T-helper 1 cell treated with Interleukin-12 subunit alpha and Interleukin-12 subunit beta and Interleukin-4 antibody, amounts not matched to agents 30 μg/mL and 1 μg/mL, for 36 hours (primary cell): ENCODE measurements at regions not wholly inside any gene's neighbourhood (a gene's known extent, or its start where the extent isn't known, plus 50 kb on each side); places are given as distances from the start of the nearest gene placed in this dataset.

Source experiments
- H3K27ac Mint-ChIP-seq: one replicate; pipeline ENCODE4 v1.8.0; 2021; ENCODE audit warnings: mild to moderate bottlenecking, mixed read lengths
- H3K27me3 Mint-ChIP-seq: one replicate; pipeline ENCODE4 v1.8.0; 2021; ENCODE audit warnings: low read depth, mixed read lengths
- H3K36me3 Mint-ChIP-seq: one replicate; pipeline ENCODE4 v1.8.0; 2021; ENCODE audit warnings: low read depth, mixed read lengths
- H3K4me1 Mint-ChIP-seq: one replicate; pipeline ENCODE4 v1.8.0; 2021; ENCODE audit warnings: low read depth, mixed read lengths
- H3K4me3 Mint-ChIP-seq: one replicate; pipeline ENCODE4 v1.8.0; 2021; ENCODE audit warnings: mild to moderate bottlenecking, moderate library complexity, mixed read lengths
- H3K9me3 Mint-ChIP-seq: one replicate; pipeline ENCODE4 v1.8.0; 2021; ENCODE audit warnings: mixed read lengths

- Mint-ChIP-seq H3K9me3 (peaks cover 6% of the 10 kb centered on the region), H3K27ac (no peak overlapping the region), H3K4me3 (no peak overlapping the region), H3K4me1 (no peaks in the 10 kb centered on the region), H3K27me3 (no peaks in the 10 kb centered on the region), H3K36me3 (no peaks in the 10 kb centered on the region)
These were observed 1072.3 kb downstream of the FLRT2 start for GRCh38 chr14:86602263-86602662.

DNA sequence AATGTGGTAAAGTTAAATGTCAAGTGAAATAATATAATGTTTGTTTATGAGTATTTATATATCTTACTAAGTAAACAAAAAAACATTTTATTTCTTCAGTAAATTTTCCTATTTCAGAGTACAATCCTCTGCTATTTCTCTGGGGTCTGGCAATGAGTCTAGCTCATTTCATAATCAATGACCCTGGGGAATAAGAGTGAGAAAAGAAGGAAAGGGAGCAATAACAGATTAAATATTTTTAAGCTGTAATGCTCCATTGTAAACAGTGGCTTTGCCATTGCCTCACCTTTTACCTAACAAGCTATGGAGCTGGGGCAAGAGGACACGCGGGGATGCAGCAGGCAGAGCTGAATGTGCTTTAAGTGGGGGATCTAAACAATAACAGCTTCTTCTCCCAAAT, 1071.9 kb downstream of the FLRT2 start:
- H3K9me3 Mint-ChIP-seq, result peaks cover 6% of the 10 kb centered on the region
- no peak overlapping the region for H3K4me3 Mint-ChIP-seq
- H3K36me3 Mint-ChIP-seq, result no peaks in the 10 kb centered on the region
- no peaks in the 10 kb centered on the region for H3K4me1 Mint-ChIP-seq
- H3K27ac Mint-ChIP-seq, result no peak overlapping the region
- H3K27me3 Mint-ChIP-seq, result no peaks in the 10 kb centered on the region

- Mint-ChIP-seq H3K4me3 (no peak overlapping the region), H3K27ac (no peak overlapping the region), H3K4me1 (no peaks in the 10 kb centered on the region)
These were observed 1067.3 kb downstream of the FLRT2 start for GRCh38 chr14:86597279-86597678.

DNA sequence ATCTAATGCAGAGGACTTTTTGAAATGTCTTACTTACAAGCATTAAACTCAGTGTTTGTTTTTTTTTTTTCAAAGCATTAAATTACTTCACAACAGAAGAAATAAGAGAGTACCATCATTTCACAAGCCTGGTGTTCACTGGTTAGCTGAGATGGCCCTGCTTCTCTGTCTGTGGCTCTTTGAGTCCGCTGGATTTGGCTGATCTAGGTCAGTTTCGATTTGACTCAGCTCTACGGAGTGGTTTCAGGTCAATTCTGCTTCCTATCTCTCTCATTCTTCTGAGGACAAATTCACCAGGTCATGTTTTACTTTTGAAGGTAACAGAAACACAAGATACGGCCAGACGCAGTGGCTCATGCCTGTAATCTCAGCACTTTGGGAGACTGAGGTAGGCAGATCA, 1066.1 kb downstream of the FLRT2 start:
- Mint-ChIP-seq H3K9me3 (peaks cover 5% of the 10 kb centered on the region), H3K27ac (no peak overlapping the region), H3K4me3 (no peak overlapping the region), H3K4me1 (no peaks in the 10 kb centered on the region), H3K36me3 (no peaks in the 10 kb centered on the region), H3K27me3 (no peaks in the 10 kb centered on the region)

More at GRCh38 chr14:86597279-86597678, 1067.3 kb downstream of the FLRT2 start:
- H3K9me3 Mint-ChIP-seq, result peaks cover 5% of the 10 kb centered on the region
- H3K27me3 Mint-ChIP-seq, result no peaks in the 10 kb centered on the region
- no peaks in the 10 kb centered on the region for H3K36me3 Mint-ChIP-seq

GRCh38 chr14:86575141-86575540, 1045.2 kb downstream of the FLRT2 start:
- no peaks in the 10 kb centered on the region for H3K27me3 Mint-ChIP-seq

DNA sequence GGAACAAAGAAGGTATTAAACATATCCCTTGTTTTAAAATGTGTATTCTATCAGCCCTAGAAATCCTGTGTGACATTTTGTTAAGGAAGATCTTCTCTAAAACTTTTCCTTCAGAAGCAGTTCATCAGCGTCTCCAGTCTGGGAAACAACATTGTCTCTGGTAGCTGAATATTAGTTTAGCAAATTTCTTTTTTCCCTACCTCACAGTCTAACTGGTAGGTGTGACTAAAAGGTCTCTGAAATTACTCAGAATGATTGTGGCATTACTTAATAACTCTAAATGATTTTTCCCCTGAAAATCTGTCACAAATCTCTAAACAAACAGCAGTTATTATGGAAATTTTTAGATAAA, 1044.8 kb downstream of the FLRT2 start:
- Mint-ChIP-seq H3K36me3 (no peaks in the 10 kb centered on the region), H3K27ac (no peak overlapping the region), H3K27me3 (no peaks in the 10 kb centered on the region), H3K9me3 (peaks cover 2% of the 10 kb centered on the region), H3K4me3 (no peak overlapping the region), H3K4me1 (no peaks in the 10 kb centered on the region)

More at GRCh38 chr14:86575141-86575540, 1045.2 kb downstream of the FLRT2 start:
- Mint-ChIP-seq H3K9me3 (peaks cover 3% of the 10 kb centered on the region), H3K4me1 (no peaks in the 10 kb centered on the region), H3K4me3 (no peak overlapping the region), H3K27ac (no peak overlapping the region), H3K36me3 (no peaks in the 10 kb centered on the region)

DNA sequence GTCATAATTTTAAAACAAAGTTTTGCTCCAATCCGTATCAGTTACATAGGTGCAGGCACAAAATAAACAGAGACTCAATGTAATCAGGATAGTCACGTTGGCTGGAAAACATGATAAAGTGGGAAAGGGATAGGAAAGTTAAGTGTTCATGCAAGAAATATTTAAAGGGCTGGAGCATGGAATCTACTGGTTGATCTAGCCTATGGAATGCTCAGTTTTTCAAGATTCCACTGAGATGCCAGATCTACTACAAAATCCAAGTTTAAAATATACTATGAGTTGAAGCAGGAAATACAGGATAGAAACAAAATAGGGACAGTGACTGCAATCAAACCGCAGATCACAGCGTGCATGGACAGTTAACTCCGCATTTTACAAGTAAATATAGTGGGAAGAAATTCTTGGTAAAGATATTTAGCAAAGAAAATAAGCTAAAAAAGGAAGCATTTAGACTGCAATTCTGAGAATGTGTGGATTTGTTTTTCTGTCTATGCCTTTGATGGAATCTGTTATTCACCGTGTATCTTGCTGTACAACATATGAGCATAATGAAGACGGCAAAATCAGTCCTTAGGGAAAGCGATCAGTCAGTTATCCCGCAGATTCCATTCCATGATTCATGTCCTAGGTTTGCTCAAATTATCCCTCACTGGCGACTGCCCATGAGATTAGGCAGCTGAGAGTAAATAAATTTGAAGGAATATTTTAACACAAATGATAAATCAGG, 1044.3 kb downstream of the FLRT2 start:
- Mint-ChIP-seq H3K36me3 (no peaks in the 10 kb centered on the region), H3K27me3 (no peaks in the 10 kb centered on the region), H3K4me1 (no peaks in the 10 kb centered on the region)

GRCh38 chr14:86570371-86570770, 1040.4 kb downstream of the FLRT2 start:
- Mint-ChIP-seq H3K27me3 (no peaks in the 10 kb centered on the region), H3K27ac (no peak overlapping the region), H3K9me3 (no peaks in the 10 kb centered on the region), H3K36me3 (no peaks in the 10 kb centered on the region), H3K4me3 (no peak overlapping the region), H3K4me1 (no peaks in the 10 kb centered on the region)

More for the DNA sequence above, 1044.3 kb downstream of the FLRT2 start:
- H3K27ac Mint-ChIP-seq, result no peak overlapping the region
- no peaks in the 10 kb centered on the region for H3K9me3 Mint-ChIP-seq
- H3K4me3 Mint-ChIP-seq, result no peak overlapping the region

GRCh38 chr14:86543521-86543920, 1013.6 kb downstream of the FLRT2 start:
- Mint-ChIP-seq H3K9me3 (no peaks in the 10 kb centered on the region), H3K4me1 (no peaks in the 10 kb centered on the region), H3K36me3 (no peaks in the 10 kb centered on the region), H3K27ac (no peak overlapping the region), H3K27me3 (no peaks in the 10 kb centered on the region), H3K4me3 (no peak overlapping the region)

DNA sequence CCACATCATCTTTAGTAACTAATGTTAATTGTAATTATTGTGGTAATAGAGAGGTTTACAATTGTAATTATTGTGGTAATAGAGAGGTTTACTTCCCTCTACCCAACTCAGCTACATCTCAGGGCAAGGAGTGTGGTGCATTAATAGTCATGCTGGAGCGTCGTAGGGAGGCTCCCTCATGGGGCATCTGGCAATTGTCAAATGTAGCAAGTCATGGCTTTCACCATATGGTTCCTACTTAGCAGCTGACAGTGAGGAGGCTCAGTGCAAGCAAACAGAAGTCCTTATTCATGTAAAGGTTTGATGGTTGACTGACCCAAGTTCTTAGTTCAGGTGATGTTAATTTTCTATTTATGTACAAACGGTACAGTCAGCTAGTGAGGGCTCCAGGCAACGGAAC, 1012.0 kb downstream of the FLRT2 start:
- H3K27me3 Mint-ChIP-seq, result no peaks in the 10 kb centered on the region
- no peaks in the 10 kb centered on the region for H3K9me3 Mint-ChIP-seq
- no peak overlapping the region for H3K4me3 Mint-ChIP-seq
- H3K4me1 Mint-ChIP-seq, result no peaks in the 10 kb centered on the region
- H3K36me3 Mint-ChIP-seq, result no peaks in the 10 kb centered on the region
- H3K27ac Mint-ChIP-seq, result no peak overlapping the region

DNA sequence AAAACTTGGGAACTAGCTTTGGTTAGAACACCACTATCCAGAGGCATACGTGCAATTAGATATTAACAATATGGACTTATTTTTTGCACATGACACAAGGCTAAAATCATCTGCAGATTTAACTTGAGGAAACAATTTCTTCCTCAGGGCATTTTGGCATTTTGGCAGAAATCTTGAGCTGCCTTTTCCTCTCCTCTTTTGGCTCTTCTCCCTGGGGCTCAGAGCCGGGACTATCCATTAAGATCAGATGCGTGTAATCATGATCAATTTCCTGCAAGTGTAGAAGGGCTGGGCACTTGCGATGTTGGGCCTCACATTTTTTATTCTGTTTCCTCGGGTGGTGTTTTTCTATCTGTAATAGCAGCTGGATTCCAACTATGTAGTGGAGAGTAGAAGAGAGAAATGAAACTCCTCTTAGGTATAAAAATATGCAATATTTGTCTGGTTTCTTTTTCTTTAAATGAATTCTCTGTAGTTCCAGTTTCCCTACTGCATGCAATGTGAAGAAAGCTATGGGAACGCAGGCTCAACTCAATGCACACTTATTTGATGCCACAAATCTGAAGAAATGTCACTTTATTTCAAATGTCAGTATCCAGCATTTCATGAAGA, 1010.8 kb downstream of the FLRT2 start:
- Mint-ChIP-seq H3K36me3 (no peaks in the 10 kb centered on the region), H3K27me3 (no peaks in the 10 kb centered on the region), H3K4me3 (no peak overlapping the region), H3K27ac (no peak overlapping the region), H3K9me3 (no peaks in the 10 kb centered on the region), H3K4me1 (no peaks in the 10 kb centered on the region)

DNA sequence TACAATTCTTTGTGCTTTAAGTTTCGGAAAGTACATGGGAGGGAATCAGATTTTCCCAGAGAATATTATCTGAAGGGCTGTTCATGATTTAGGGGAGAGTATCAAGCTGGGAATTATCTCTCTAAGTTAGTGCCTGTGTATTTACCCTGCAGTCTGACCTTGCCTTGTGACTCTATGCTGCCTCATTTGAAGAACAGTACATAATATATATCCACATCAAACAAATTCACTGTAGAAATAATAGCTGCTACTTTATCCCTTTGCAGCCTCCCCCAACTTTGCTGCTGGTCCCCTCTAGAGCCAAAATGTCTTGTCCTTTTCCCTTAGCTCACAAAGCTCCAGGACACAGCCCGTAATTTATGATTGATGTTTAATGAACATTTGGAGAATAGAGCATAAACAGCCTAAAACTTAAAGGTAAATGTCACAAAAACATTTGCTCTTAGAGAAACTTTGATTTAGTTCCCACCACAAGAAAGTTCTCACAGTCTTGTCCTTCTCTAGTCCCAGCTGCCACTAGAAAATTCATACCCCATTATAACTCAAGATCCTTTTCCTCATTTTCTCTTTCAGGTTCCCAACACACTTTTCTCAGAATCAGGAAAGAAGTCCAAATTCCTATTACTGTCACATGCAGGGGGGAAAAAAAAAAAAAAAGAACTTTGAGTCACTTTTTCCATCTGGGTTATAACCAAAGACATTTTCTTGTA, 1009.6 kb downstream of the FLRT2 start:
- Mint-ChIP-seq H3K4me3 (no peak overlapping the region), H3K27me3 (no peaks in the 10 kb centered on the region), H3K27ac (no peak overlapping the region), H3K36me3 (no peaks in the 10 kb centered on the region), H3K4me1 (no peaks in the 10 kb centered on the region), H3K9me3 (no peaks in the 10 kb centered on the region)

DNA sequence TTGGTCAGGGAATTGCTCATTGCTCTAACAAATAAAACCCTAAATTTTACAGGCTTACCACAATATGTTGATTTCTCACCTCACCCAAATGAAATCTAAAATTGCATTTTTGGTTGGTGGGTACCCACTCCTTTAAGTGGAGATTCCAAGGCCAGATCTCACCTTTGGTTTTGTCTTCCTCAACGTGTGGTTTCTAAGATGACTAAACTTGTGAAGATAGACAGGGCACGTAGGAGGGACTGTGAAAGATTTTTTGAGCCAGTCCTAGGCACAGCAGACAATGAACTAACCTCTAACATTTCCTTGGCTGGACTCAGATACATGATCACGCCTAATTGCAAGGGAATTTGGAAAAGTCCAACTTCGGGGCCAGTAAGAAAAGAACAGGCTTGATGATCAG, 1003.9 kb downstream of the FLRT2 start:
- no peak overlapping the region for H3K27ac Mint-ChIP-seq
- H3K4me3 Mint-ChIP-seq, result no peak overlapping the region
- no peaks in the 10 kb centered on the region for H3K27me3 Mint-ChIP-seq
- no peaks in the 10 kb centered on the region for H3K4me1 Mint-ChIP-seq
- no peaks in the 10 kb centered on the region for H3K9me3 Mint-ChIP-seq
- no peaks in the 10 kb centered on the region for H3K36me3 Mint-ChIP-seq

DNA sequence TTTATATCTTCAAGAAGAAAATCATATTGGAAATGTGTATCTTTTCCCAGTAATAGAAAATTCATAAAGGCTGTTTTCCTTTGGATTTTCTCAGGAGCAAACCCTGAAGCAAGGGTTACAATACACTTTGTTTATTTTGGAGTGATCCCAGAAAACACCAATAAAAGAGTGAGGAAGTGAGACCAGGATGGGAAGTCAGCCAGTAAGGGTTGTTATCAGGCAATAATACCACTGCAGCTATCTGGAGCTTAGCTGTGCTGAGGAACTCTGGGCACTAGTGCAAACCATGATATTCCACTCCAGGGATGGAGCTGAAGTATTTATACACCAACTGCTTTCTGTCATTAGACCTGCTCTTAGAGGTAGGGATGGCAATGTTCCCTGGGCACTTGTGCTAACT, 1002.3 kb downstream of the FLRT2 start:
- no peaks in the 10 kb centered on the region for H3K4me1 Mint-ChIP-seq
- no peaks in the 10 kb centered on the region for H3K9me3 Mint-ChIP-seq
- no peak overlapping the region for H3K27ac Mint-ChIP-seq
- no peak overlapping the region for H3K4me3 Mint-ChIP-seq
- no peaks in the 10 kb centered on the region for H3K36me3 Mint-ChIP-seq
- H3K27me3 Mint-ChIP-seq, result no peaks in the 10 kb centered on the region

DNA sequence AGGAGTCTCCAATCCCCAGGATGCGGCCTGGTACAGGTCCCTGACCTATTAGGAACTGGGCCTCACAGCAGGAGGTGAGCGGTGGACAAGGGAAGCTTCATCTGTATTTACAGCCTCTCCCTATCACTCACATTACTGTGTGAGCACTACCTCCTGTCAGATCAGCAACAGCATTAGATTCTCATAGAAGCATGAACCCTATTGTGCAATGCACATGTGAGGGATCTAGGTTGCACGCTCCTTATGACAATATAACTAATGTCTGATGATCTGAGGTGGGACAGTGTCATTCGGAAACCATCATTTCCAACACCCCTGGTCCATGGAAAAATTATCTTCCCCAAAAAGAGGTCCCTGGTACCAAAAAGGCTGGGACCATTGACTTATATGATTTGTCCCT, 1000.5 kb downstream of the FLRT2 start:
- no peaks in the 10 kb centered on the region for H3K4me1 Mint-ChIP-seq
- no peak overlapping the region for H3K27ac Mint-ChIP-seq
- no peaks in the 10 kb centered on the region for H3K27me3 Mint-ChIP-seq
- no peak overlapping the region for H3K4me3 Mint-ChIP-seq
- H3K36me3 Mint-ChIP-seq, result no peaks in the 10 kb centered on the region
- H3K9me3 Mint-ChIP-seq, result no peaks in the 10 kb centered on the region
